ENCODE measurements at regions not wholly inside any gene's neighbourhood (a gene's known extent, or its start where the extent isn't known, plus 50 kb on each side); places are given as distances from the start of the nearest gene placed in this dataset.

DNA sequence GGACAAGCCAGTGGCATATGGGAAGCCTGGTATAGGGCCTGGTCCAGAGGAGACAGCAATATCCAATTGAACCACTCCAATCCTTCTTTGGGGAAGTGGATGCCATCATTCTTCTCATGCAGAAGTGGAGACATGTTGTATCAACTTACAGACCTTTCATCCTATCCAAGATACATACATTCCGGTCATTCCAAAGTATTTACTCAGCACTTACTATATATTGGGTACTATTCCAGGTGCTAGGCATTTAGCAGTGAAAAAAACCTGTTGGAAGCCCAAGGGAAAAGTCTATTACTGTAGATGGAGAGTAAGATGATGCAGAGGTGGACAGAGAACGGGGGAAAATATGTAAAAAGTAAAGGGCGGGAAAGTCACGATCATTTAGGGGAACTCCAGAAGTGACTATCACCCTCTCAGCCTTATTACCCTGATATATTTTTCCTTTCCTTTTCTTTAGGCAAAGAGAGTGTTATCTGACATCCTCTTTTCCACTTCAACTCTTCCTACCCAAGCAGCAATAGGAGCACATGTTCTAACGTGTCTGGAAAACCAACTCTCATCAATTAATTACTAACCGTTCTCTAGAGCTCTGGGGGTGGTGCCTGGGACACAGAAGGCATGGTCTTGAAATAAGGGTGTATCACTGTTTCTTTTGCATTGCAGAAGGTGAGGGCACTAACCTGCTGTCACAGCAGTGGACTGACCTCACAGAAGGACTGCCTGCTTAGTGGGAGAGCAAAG lies 210.1 kb upstream of the MAF start:
- H2BK120ac ChIP-seq (ENCODE audit: low read depth, low read length, poor library complexity, severe bottlenecking) = no peak overlapping the region
- H4K5ac ChIP-seq (ENCODE audit: insufficient read length, low read depth, low read length) = no peak overlapping the region
- no peak overlapping the region for H3K56ac ChIP-seq (ENCODE audit: insufficient read length, low read depth, low read length)
- no peak overlapping the region for H4K8ac ChIP-seq (replicated peaks; ENCODE audit: insufficient read length, low read depth, low read length)
- no peak overlapping the region for H2BK12ac ChIP-seq (ENCODE audit: insufficient read length, low read depth, low read length)
- H2AK5ac ChIP-seq (ENCODE audit: insufficient read length, low read length) = no peak overlapping the region
- H3K9ac ChIP-seq (ENCODE audit: extremely low read depth, insufficient read length, low read length) = no peak overlapping the region
- no peak overlapping the region for H3K14ac ChIP-seq (ENCODE audit: insufficient read depth, low read length)
- no peak for DNase-seq
- no peak overlapping the region for H2AFZ ChIP-seq (ENCODE audit: low read length)
- H3K27me3 ChIP-seq (ENCODE audit: insufficient read depth, low read length) = no peaks in the 10 kb centered on the region
- peaks cover 2% of the 10 kb centered on the region; the same call in 1 of the 2 replicates for H3K4me1 ChIP-seq (ENCODE audit: insufficient read depth, low read length)
- no peak overlapping the region for H4K91ac ChIP-seq (ENCODE audit: insufficient read length, low read depth, low read length)
- H3K36me3 Mint-ChIP-seq (ENCODE audit: insufficient read depth in 1 of 3, low read depth in 3 of 3) = peaks cover 0 to 14% (median 7%) of the 10 kb centered on the region in 3 experiments; a peak in 3 of 7 replicates
- H3K9me3 ChIP-seq (ENCODE audit: control insufficient read depth, low read depth, low read length) = peaks cover 5% of the 10 kb centered on the region
- H3K4me1 Mint-ChIP-seq = peaks cover 9 to 12% of the 10 kb centered on the region in 2 experiments
- H3K4me2 ChIP-seq (ENCODE audit: insufficient read depth, insufficient read length, low read length) = no peak overlapping the region
- TF ChIP-seq CTCF (conservative IDR thresholded peaks at IDR 0.05) = no peak
- no peak overlapping the region for H2BK15ac ChIP-seq (ENCODE audit: low read depth, low read length)
- H2BK20ac ChIP-seq (ENCODE audit: low read depth, low read length, poor library complexity, severe bottlenecking) = no peak overlapping the region
- peaks cover 9 to 10% of the 10 kb centered on the region in 2 experiments for H3K9me3 Mint-ChIP-seq
- no CpG with 5 or more reads among the region's 6 CpGs for WGBS (ENCODE audit: extremely low coverage, insufficient read length, low lambda C conversion rate)
- no peak overlapping the region for H3T11ph ChIP-seq (ENCODE audit: low read length)
- no peak overlapping the region for H3K18ac ChIP-seq (ENCODE audit: insufficient read length, low read depth, low read length)
- peaks cover 2% of the 10 kb centered on the region; the same call in 1 of the 2 replicates for H3K27me3 Mint-ChIP-seq (ENCODE audit: low read depth)
- no peaks in the 10 kb centered on the region for H3K79me2 ChIP-seq (ENCODE audit: insufficient read depth, low read length)
- H2BK5ac ChIP-seq (ENCODE audit: insufficient read length, low read length) = no peak overlapping the region
- H3K27ac ChIP-seq (ENCODE audit: insufficient read length, low read depth, low read length) = no peak overlapping the region
- H3K23ac ChIP-seq (ENCODE audit: insufficient read length, low read depth, low read length) = no peak overlapping the region
- no peaks in the 10 kb centered on the region for H3K79me1 ChIP-seq (ENCODE audit: insufficient read depth, low read depth, low read length, poor library complexity, severe bottlenecking)
- no peaks in the 10 kb centered on the region for H3K23me2 ChIP-seq (ENCODE audit: insufficient read length, low read depth, low read length, poor library complexity, severe bottlenecking)
- no peak overlapping the region for H3K4me3 Mint-ChIP-seq
- no peaks in the 10 kb centered on the region for H4K20me1 ChIP-seq (ENCODE audit: control insufficient read depth, insufficient read depth, insufficient read length)
- H3K27ac Mint-ChIP-seq = no peak overlapping the region
- H3K4ac ChIP-seq (ENCODE audit: low read depth, low read length) = no peak overlapping the region

Data from H9 (cell line).